Putamen (tissue), 1 donor: ENCODE measurements at regions not wholly inside any gene's neighbourhood (a gene's known extent, or its start where the extent isn't known, plus 50 kb on each side); places are given as distances from the start of the nearest gene placed in this dataset.
"Not testable (repeated sequence)": the region's sequence is repeated elsewhere in the genome, so short reads cannot be mapped to it uniquely, and the experiment has no call there.

ENCODE experiments used
- DNase-seq: peaks from one replicate; pipeline ENCODE4 v3.0.0-alpha.2; 2016; ENCODE audit warnings: low spot score

- DNase-seq: no peak
Observed at GRCh38 chr15:31598620-31599019, 272.0 kb downstream of the KLF13 start.

GRCh38 chr15:31605467-31605931, 278.9 kb downstream of the KLF13 start:
- no peak for DNase-seq

GRCh38 chr15:31606194-31606669, 279.6 kb downstream of the KLF13 start:
- no peak for DNase-seq

- DNase-seq: no peak
Observed at GRCh38 chr15:31606931-31607497, 280.4 kb downstream of the KLF13 start.

- DNase-seq: no peak
Observed at GRCh38 chr15:31607656-31608055, 281.0 kb downstream of the KLF13 start.

- no peak for DNase-seq
Observed at GRCh38 chr15:31609258-31609681, 282.6 kb downstream of the KLF13 start.

GRCh38 chr15:31609906-31610305, 283.3 kb downstream of the KLF13 start:
- DNase-seq: no peak

GRCh38 chr15:31615643-31616415, 289.2 kb downstream of the KLF13 start:
- DNase-seq: no peak

- DNase-seq: not testable (repeated sequence)
Observed at GRCh38 chr15:31623297-31623696, 296.7 kb downstream of the KLF13 start.

- not testable (repeated sequence) for DNase-seq
Observed at GRCh38 chr15:31624115-31624514, 297.5 kb downstream of the KLF13 start.

GRCh38 chr15:31635715-31636114, 309.1 kb downstream of the KLF13 start:
- DNase-seq: not testable (repeated sequence)

- DNase-seq: not testable (repeated sequence)
Observed at GRCh38 chr15:31636911-31637310, 310.3 kb downstream of the KLF13 start.

- DNase-seq: not testable (repeated sequence)
Observed at GRCh38 chr15:31643955-31644354, 317.3 kb downstream of the KLF13 start.

GRCh38 chr15:31644761-31645160, 318.1 kb downstream of the KLF13 start:
- not testable (repeated sequence) for DNase-seq

GRCh38 chr15:31647337-31647826, 320.7 kb downstream of the KLF13 start:
- DNase-seq: not testable (repeated sequence)

GRCh38 chr15:31649634-31650033, 323.0 kb downstream of the KLF13 start:
- DNase-seq: not testable (repeated sequence)

- not testable (repeated sequence) for DNase-seq
Observed at GRCh38 chr15:31650055-31650701, 323.5 kb downstream of the KLF13 start.

GRCh38 chr15:31656915-31657314, 330.3 kb downstream of the KLF13 start:
- DNase-seq: not testable (repeated sequence)

- DNase-seq: no peak
Observed at GRCh38 chr15:31660816-31661215, 334.2 kb downstream of the KLF13 start.

GRCh38 chr15:31665732-31666131, 339.1 kb downstream of the KLF13 start:
- not testable (repeated sequence) for DNase-seq

GRCh38 chr15:31669158-31669908, 342.7 kb downstream of the KLF13 start:
- not testable (repeated sequence) for DNase-seq

GRCh38 chr15:31673263-31673662, 346.6 kb downstream of the KLF13 start:
- DNase-seq: not testable (repeated sequence)
